NB4 (cell line): ENCODE measurements at regions not wholly inside any gene's neighbourhood (a gene's known extent, or its start where the extent isn't known, plus 50 kb on each side); places are given as distances from the start of the nearest gene placed in this dataset.
"Not testable (repeated sequence)": the region's sequence is repeated elsewhere in the genome, so short reads cannot be mapped to it uniquely, and the experiment has no call there.

Source experiments
- DNase-seq: peaks from one replicate; pipeline ENCODE4 v3.0.0; 2010; ENCODE audit warnings: low read depth
- H3K4me3 ChIP-seq: one replicate; pipeline ENCODE4 v1.5.1; 2011; ENCODE audit warnings: mild to moderate bottlenecking, low read depth, low read length, moderate library complexity
- CTCF ChIP-seq: IDR thresholded peaks from one replicate; pipeline ENCODE4 v1.5.1; 2012; ENCODE audit warnings: low read depth, low read length
- MAX ChIP-seq: IDR thresholded peaks from 2 replicates; pipeline ENCODE4 v1.6.1; 2011; ENCODE audit warnings: low read depth, low read length
- MYC ChIP-seq: IDR thresholded peaks from 2 replicates; pipeline ENCODE4 v1.6.1; 2011; ENCODE audit warnings: low read depth, low read length
- POLR2A ChIP-seq: IDR thresholded peaks from 2 replicates; pipeline ENCODE4 v1.6.1; 2011; ENCODE audit warnings: mild to moderate bottlenecking; ENCODE audit not compliant: insufficient read length; ENCODE audit errors: extremely low read depth

- no peak overlapping the region for H3K4me3 ChIP-seq
- DNase-seq, result no peak
- TF ChIP-seq CTCF, result no peak
- TF ChIP-seq POLR2A, result no peak
- TF ChIP-seq MYC, result no peak
- no peak for TF ChIP-seq MAX
Measured at GRCh38 chr2:142574388-142574787, 303.1 kb upstream of the KYNU start.

- no peak for DNase-seq
- TF ChIP-seq MYC, result no peak
- TF ChIP-seq MAX, result no peak
- TF ChIP-seq CTCF, result no peak
- TF ChIP-seq POLR2A, result no peak
- H3K4me3 ChIP-seq, result no peak overlapping the region
Measured at GRCh38 chr2:142572346-142573132, 304.9 kb upstream of the KYNU start.

- no peak for DNase-seq
- TF ChIP-seq MYC, result no peak
- no peak for TF ChIP-seq POLR2A
- TF ChIP-seq CTCF, result no peak
- no peak for TF ChIP-seq MAX
- no peak overlapping the region for H3K4me3 ChIP-seq
Measured at GRCh38 chr2:142571934-142572333, 305.5 kb upstream of the KYNU start.

GRCh38 chr2:142562900-142563299 is 314.6 kb upstream of the KYNU start:
- H3K4me3 ChIP-seq, result no peak overlapping the region
- no peak for DNase-seq
- TF ChIP-seq POLR2A, result no peak

- TF ChIP-seq MYC, result no peak
- TF ChIP-seq POLR2A, result no peak
- TF ChIP-seq MAX, result no peak
- TF ChIP-seq CTCF, result no peak
- DNase-seq, result no peak
- H3K4me3 ChIP-seq, result no peak overlapping the region
Measured at GRCh38 chr2:142561656-142562055, 315.8 kb upstream of the KYNU start.

GRCh38 chr2:142557391-142557790 is 320.1 kb upstream of the KYNU start:
- no peak for TF ChIP-seq POLR2A
- no peak for TF ChIP-seq MYC
- no peak for TF ChIP-seq MAX
- no peak for TF ChIP-seq CTCF
- no peak overlapping the region for H3K4me3 ChIP-seq
- DNase-seq, result no peak

GRCh38 chr2:142545999-142546398 is 331.5 kb upstream of the KYNU start:
- not testable (repeated sequence) for DNase-seq, H3K4me3 ChIP-seq
